ENCODE measurements at regions not wholly inside any gene's neighbourhood (a gene's known extent, or its start where the extent isn't known, plus 50 kb on each side); places are given as distances from the start of the nearest gene placed in this dataset.

GRCh38 chr4:167652267-167652666 is 418.0 kb upstream of the SPOCK3 start:
- Mint-ChIP-seq H3K36me3 (ENCODE audit: low read depth) (no peaks in the 10 kb centered on the region), H3K4me3 (no peak overlapping the region), H3K9me3 (peaks cover 3% of the 10 kb centered on the region), H3K4me1 (ENCODE audit: low read depth) (no peaks in the 10 kb centered on the region), H3K27me3 (no peaks in the 10 kb centered on the region), H3K27ac (no peak overlapping the region)
- no peak for TF ChIP-seq CTCF (IDR thresholded peaks at IDR 0.05)
- ChIA-PET CTCF (interaction anchor here (2.5 kb wide), 1 partner anchor 30 kb away, joined by 7 read pairs; no protein-coding TSS in a partner anchor), POLR2A (no interaction called here)
- intact Hi-C loops (cut with micrococcal nuclease), result no loop called here
- no peak for ATAC-seq
- no peak for DNase-seq

- DNase-seq (no peak), ATAC-seq (no peak)
- Mint-ChIP-seq H3K27ac (no peak overlapping the region), H3K9me3 (peaks cover 2% of the 10 kb centered on the region), H3K27me3 (no peaks in the 10 kb centered on the region), H3K4me1 (ENCODE audit: low read depth) (no peaks in the 10 kb centered on the region), H3K36me3 (ENCODE audit: low read depth) (no peaks in the 10 kb centered on the region), H3K4me3 (no peak overlapping the region)
- TF ChIP-seq CTCF (IDR thresholded peaks at IDR 0.05), result no peak
- ChIA-PET CTCF (no interaction called here), POLR2A (no interaction called here)
- intact Hi-C loops (cut with micrococcal nuclease), result no loop called here
Measured at GRCh38 chr4:167688660-167689142, 403.6 kb upstream of the ANXA10 start.

- ATAC-seq (no peak), DNase-seq (no peak)
- H3K27ac Mint-ChIP-seq, result no peak overlapping the region
- intact Hi-C loops (cut with micrococcal nuclease), result no loop called here
- ChIA-PET POLR2A (no interaction called here), CTCF (no interaction called here)
- H3K4me1 Mint-ChIP-seq (ENCODE audit: low read depth), result no peaks in the 10 kb centered on the region
- peaks cover under 1% of the 10 kb centered on the region for H3K9me3 Mint-ChIP-seq
- H3K27me3 Mint-ChIP-seq, result no peaks in the 10 kb centered on the region
- TF ChIP-seq CTCF (IDR thresholded peaks at IDR 0.05), result no peak
- H3K36me3 Mint-ChIP-seq (ENCODE audit: low read depth), result no peaks in the 10 kb centered on the region
- H3K4me3 Mint-ChIP-seq, result no peak overlapping the region
Measured at GRCh38 chr4:167702391-167702790, 389.9 kb upstream of the ANXA10 start.

- Mint-ChIP-seq H3K4me3 (no peak overlapping the region), H3K9me3 (peaks cover 5% of the 10 kb centered on the region), H3K27me3 (no peaks in the 10 kb centered on the region), H3K4me1 (ENCODE audit: low read depth) (no peaks in the 10 kb centered on the region), H3K36me3 (ENCODE audit: low read depth) (no peaks in the 10 kb centered on the region), H3K27ac (no peak overlapping the region)
- TF ChIP-seq CTCF (IDR thresholded peaks at IDR 0.05), result no peak
- ChIA-PET POLR2A (no interaction called here), CTCF (no interaction called here)
- no peak for ATAC-seq
- DNase-seq, result no peak
- intact Hi-C loops (cut with micrococcal nuclease), result no loop called here
Measured at GRCh38 chr4:167711517-167711916, 380.8 kb upstream of the ANXA10 start.

- no peak for DNase-seq
- H3K36me3 Mint-ChIP-seq (ENCODE audit: low read depth), result no peaks in the 10 kb centered on the region
- TF ChIP-seq CTCF (IDR thresholded peaks at IDR 0.05), result no peak
- peaks cover 3% of the 10 kb centered on the region for H3K9me3 Mint-ChIP-seq
- CTCF ChIA-PET, result no interaction called here
- no peak overlapping the region for H3K27ac Mint-ChIP-seq
- intact Hi-C loops (cut with micrococcal nuclease), result no loop called here
- ATAC-seq, result no peak
- no peak overlapping the region for H3K4me3 Mint-ChIP-seq
- POLR2A ChIA-PET, result no interaction called here
- no peaks in the 10 kb centered on the region for H3K27me3 Mint-ChIP-seq
- H3K4me1 Mint-ChIP-seq (ENCODE audit: low read depth), result no peaks in the 10 kb centered on the region
Measured at GRCh38 chr4:167713756-167714155, 378.6 kb upstream of the ANXA10 start.
